HG02870 (cell line): ENCODE measurements at regions not wholly inside any gene's neighbourhood (a gene's known extent, or its start where the extent isn't known, plus 50 kb on each side); places are given as distances from the start of the nearest gene placed in this dataset.

Experiments
- ATAC-seq: cut with Tn5 transposase; IDR thresholded peaks from one replicate; pipeline ENCODE4 v1.9.1; 2021; ENCODE audit warnings: mild to moderate bottlenecking, moderate library complexity; ENCODE audit not compliant: unreplicated experiment

GRCh38 chr5:164728733-164729132, 1223.3 kb downstream of the MAT2B start:
- no peak for ATAC-seq

DNA sequence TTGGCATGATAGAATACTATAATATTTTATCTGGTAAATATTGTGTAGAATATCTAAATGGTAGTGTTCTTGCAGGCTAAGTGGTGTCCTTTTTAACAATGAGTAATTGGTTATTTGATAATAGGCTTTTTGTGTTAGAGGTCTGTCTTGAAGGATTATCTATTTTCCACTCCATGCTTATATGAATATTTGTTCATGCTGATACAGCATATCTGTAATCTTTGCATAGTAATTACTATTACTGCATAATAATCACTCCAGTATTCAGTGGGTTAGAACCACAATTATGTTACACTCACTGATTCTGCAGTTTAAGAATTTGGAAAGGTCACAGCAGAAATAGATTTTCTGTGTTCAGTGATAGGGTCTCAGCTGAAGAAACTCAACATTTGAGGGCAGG, 1229.9 kb downstream of the MAT2B start:
- ATAC-seq = no peak

DNA sequence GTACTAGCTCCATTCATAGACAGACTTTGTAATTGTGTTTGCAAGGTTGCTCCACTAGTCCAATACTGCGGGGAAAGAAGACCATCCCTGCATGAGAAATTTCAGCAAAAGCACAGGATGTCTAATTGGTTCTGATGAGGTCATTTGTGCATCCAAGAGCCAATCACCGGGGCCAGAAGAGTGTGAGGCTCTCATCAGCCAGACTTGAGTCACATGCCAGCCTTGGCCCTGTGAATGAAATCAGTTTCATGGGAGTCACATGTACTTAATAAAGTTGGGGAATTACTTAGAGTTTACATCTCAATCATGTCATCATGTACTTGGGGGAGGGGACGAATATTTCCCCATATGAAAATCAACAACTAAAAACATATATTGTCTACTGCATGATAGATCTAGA, 1236.0 kb downstream of the MAT2B start:
- ATAC-seq = no peak

- no peak for ATAC-seq
These were observed 1236.6 kb downstream of the MAT2B start for GRCh38 chr5:164742025-164742424.

DNA sequence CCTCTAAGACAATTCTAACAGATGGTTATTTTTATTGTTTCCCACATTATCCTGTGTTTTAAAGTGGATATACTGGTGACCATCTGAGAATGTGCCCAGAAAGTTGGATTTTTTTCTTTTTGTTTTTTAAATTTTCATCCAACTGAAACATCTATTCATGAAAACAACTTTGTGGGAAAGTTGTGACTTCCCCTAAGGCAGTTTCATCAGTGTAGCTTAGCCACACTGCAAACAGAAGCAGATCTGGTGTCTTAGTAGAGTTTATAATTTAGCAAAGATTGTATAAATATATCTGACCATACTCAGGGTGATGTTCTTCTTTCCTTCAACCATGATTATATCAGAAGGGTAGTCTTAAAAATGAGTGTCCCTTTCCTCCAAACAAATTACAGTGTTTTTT, 1241.3 kb downstream of the MAT2B start:
- no peak for ATAC-seq

GRCh38 chr5:164747371-164747770, 1242.0 kb downstream of the MAT2B start:
- ATAC-seq = no peak

DNA sequence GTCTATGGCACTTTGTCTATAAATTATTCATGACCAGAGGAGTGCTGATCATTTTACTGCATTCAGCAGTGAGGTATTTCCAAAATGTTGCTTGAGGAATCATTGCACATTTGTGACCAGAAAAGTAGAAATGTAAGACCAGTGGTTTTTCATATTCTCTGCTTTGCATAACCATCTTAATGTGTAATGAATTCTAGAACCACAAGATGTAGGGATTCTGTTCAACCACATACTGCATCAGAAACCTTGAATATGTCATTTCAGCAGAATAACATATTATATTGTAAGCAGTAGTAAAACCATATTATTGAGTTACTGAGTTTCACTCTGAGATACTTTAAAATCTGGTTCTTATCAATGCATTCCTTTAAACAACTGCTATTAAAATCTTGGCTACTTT, 1243.4 kb downstream of the MAT2B start:
- peak; percentile 48 for ATAC-seq

DNA sequence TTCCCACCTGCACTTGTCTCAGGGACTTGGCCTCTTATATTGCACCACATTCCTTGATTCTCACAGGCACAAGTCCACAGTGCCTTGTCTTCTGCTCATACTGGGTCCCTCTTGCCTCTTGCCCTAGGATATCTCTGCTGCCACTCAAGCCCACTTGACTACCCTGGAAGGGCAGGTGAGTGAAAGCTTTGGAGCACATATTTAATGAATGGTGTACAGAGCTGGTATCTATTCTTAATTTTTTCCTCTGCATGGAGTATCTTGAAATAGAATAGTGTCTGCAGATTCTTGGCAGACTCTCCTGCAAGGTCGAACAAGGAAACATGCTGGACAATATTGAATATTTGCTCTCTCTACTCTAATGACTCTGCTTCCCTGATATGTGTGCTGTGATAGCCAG, 1248.0 kb downstream of the MAT2B start:
- ATAC-seq = no peak

DNA sequence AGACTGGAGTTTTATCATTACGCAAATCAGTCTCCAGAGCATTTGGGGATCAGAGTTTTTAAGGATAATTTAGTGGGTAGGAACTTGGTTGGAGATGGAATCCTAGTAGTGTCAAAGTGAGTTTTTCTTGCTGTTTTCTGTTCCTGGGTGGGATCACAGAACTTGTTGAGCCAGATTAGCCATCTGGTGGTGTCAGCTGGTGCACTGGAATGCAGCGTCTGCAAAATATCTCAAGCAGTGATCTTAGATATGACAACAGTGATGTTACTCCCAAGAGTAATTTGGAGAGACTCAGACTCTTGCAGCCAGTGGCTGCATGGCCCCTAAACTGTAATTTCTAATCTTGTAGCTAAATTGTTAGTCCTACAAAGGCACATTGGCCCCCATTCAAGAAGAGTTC, 1257.8 kb downstream of the MAT2B start:
- no peak for ATAC-seq

DNA sequence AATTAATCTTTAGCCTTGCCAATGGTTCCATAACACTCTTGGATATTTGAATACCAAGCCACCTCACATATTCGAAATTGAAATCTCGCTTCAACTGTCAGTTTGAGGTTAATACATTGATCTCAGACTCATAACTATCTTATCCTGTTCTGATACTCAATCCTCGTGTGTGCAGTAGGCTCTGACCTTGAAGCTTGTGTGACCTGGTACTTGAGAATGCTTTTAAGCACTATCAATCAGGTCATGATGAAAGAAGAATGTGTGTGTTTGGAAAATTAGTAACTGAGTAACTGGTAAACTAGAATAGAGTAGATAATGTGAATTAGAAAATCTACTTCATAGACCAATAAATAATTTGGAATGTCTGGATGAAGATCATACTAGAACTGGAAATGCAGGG, 1266.7 kb downstream of the MAT2B start:
- ATAC-seq = no peak

GRCh38 chr5:164784230-164784629, 1278.8 kb downstream of the MAT2B start:
- ATAC-seq = no peak

GRCh38 chr5:164798110-164798509, 1292.7 kb downstream of the MAT2B start:
- ATAC-seq = no peak

DNA sequence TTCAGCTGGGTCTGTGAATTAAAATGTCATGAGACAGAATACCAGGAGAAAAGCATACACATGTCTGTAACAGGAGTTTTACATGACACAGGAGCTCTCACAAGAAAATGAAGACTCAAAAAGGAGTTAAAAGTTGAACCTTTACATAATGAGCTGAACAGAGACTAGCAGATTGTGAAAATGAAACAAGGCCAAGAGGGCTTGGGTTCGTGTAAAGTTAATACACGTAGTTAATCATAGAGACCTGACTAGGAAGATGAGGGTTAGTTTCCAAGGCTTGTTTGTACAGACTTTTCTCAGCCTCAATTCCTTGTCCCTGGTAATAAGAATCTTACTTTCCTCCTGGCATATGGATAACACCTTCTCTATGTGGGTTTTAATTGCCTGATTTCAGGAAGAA, 1294.0 kb downstream of the MAT2B start:
- ATAC-seq = no peak

DNA sequence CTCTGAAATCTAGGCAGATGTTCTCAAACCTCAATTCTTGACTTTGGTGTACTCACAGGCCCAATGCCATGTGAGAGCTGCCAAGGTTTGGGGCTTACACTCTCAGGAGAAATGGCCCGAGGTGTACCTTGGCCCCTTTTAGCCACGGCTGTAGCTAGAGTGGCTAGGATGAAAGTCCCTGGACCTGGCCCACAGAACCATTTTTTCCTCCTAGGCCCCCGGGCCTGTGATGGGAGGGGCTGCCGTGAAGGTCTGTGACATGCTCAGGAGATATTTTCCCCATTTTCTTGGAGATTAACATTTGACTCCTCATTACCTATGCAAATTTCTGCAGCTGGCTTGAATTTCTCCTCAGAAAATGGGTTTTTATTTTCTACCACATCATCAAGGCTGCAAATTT, 1296.5 kb downstream of the MAT2B start:
- ATAC-seq = no peak

DNA sequence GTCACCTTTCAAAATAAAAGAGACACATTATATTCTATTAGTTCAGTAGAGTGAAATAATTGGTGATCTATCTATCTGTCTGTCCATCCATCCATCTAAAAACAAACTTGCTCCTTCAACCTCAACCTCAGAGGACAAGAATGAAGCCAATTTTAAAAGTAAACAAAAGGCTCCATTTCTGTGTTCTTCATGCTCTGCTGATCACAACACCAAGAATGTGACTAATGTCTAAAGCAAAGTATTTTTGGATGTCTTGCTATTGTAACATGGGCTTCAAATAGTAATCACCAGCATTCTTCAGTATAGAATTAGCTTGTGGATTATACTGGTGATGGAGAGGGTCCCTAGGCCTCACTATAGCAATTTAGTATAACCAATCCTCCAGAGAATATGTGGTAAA, 1304.4 kb downstream of the MAT2B start:
- no peak for ATAC-seq

DNA sequence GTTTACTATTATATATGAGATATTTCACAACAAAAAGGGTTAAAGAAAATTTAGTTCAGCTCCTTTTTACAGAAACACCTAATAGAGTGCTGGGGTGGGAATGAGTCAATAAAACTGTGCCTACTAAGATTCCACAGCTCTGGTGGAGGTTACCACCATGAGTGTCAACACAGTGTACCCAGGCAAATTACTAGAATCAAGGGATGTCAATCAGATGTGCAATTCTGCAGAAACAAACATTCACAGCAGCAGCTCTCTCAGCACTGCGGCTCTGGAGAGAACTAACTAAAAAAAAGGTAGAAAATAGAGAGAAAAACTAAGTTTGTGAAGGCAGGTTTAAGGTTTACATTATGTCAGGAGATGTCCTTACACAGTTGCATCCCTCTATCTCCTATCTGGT, 1313.0 kb downstream of the MAT2B start:
- ATAC-seq = no peak

DNA sequence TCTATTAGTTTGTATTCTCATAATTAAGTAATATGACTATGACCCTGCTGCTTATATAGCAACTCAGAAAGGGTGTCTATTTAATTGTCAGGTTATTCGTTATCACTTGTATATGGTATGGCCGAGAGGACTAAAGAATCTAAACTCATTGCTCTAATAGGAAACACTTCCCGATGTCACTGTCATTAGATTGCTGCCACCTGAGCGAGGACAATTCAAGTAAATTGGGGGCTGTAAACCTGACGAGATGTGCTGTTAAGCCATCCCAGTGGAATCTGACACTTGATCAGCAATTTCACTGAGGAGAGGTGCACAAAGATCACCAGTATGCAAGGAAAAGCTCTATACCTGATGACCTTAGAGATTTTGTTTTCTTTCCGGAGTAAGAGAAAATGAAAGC, 1319.3 kb downstream of the MAT2B start:
- no peak for ATAC-seq

GRCh38 chr5:164832516-164832915, 1327.1 kb downstream of the MAT2B start:
- ATAC-seq = no peak

- no peak for ATAC-seq
These were observed 1338.9 kb downstream of the MAT2B start for GRCh38 chr5:164844348-164844747.

GRCh38 chr5:164860896-164861295, 1355.5 kb downstream of the MAT2B start:
- ATAC-seq = no peak

DNA sequence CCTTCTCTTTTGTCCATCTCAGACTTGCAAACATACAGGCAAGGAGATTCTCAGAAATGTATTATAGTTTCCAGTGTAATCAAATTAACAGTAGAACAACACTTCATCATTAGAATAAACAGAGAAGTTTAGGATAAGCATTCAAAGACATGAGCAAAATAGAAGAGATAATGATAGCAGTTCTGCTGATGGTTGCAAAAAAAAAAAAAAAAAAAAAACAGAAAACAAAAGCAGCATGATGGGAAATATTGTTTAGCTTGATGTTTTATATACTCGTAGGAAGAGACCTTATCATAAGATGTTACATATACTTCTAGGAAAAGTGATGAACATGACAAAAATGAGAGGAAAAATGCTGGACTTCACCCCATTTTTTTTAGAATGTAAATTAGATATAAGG, 1356.2 kb downstream of the MAT2B start:
- ATAC-seq = no peak

DNA sequence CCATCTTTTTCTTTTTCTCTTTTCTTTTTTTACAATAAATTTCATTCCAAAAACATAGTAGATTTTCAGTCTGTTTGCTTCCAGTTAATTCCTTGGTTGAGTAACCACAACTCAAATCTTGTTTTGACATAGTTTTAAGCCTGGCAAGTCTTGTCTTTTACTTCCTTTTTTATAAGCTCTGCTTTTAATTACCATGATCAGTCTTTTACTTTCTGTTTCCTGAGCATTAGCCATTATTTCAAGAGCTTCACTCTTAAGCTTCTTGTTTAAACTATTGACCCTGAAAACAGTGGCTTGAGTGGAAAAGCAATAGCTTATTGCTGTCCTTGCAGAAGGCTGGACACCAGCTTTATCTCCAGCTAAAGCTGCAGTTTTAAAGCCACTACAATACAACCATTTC, 1363.3 kb downstream of the MAT2B start:
- no peak for ATAC-seq

DNA sequence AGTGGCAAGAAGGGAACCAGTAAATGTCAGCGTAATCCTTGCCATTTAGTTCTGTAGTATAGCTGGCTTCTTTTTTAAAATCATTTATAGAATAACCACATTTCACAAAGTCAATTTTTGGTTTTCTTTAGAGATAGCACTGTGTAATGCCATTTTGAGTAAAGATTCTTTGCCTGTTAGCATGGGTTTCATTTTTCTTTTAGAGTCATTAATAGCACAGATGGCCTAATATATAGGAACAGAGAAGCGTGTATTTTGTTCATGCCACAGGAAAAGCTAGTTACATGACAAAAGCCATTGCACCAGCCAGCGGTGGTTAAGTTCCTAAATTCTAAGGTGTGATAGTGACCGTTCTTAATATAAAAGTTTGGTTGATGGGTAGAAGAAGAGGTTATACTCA, 1363.9 kb downstream of the MAT2B start:
- ATAC-seq = no peak

DNA sequence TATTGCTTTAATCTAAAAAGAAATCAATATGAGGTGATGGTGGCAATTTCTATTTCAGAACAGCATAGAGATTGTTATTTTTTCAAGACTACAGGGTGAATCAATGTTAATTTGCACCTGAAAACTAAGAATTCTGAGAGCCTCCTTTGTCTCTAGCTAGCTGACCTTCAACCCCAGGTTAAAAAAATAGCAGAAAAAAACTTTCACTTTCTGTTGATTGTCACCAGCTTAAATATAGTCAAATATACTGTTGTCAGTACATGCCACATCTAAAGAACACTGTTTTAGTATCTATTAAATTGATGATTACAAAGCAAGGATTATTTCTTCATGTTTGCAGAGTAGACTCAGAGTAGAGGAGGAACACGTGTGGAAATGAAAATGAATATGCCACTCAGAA, 1371.4 kb downstream of the MAT2B start:
- ATAC-seq = no peak
